ENCODE measurements at regions not wholly inside any gene's neighbourhood (a gene's known extent, or its start where the extent isn't known, plus 50 kb on each side); places are given as distances from the start of the nearest gene placed in this dataset.

DNA sequence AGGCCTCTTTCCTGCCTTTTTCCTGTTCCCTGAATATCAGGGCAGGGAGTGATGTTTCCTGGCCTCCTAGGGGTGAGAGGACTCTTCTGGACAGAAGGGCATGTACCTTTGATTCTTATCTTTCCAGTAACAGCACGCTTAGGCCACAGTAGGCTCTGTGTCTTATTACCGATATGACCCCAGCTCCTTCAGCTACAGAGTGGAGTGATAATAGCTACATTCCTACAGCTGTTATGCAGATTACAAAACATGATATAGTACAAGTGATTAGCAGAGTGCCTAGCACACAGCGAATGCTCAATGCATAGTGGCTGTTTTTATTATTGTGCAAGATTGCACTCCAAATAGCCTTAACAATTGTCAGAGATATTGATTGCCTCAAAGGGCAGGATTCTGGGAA is 574.2 kb downstream of the CCSER2 start:
- Histone ChIP-seq H3K79me1 (ENCODE audit: insufficient read depth, low read depth, low read length, poor library complexity, severe bottlenecking) (no peaks in the 10 kb centered on the region), H3K18ac (ENCODE audit: insufficient read length, low read depth, low read length) (no peak overlapping the region), H2AK5ac (ENCODE audit: insufficient read length, low read length) (no peak overlapping the region), H3K9ac (ENCODE audit: extremely low read depth, insufficient read length, low read length) (no peak overlapping the region), H3T11ph (ENCODE audit: low read length) (no peak overlapping the region), H3K4ac (ENCODE audit: low read depth, low read length) (no peak overlapping the region), H4K91ac (ENCODE audit: insufficient read length, low read depth, low read length) (no peak overlapping the region), H3K4me2 (ENCODE audit: insufficient read depth, insufficient read length, low read length) (no peak overlapping the region), H3K27ac (ENCODE audit: insufficient read length, low read depth, low read length) (no peak overlapping the region), H3K14ac (ENCODE audit: insufficient read depth, low read length) (no peak overlapping the region), H2AFZ (ENCODE audit: low read length) (no peak overlapping the region), H3K4me1 (ENCODE audit: insufficient read depth, low read length) (no peaks in the 10 kb centered on the region; the same call in 1 of the 2 replicates), H4K8ac (replicated peaks; ENCODE audit: insufficient read length, low read depth, low read length) (no peak overlapping the region), H2BK15ac (ENCODE audit: low read depth, low read length) (no peak overlapping the region), H2BK120ac (ENCODE audit: low read depth, low read length, poor library complexity, severe bottlenecking) (no peak overlapping the region), H3K56ac (ENCODE audit: insufficient read length, low read depth, low read length) (no peak overlapping the region), H3K23me2 (ENCODE audit: insufficient read length, low read depth, low read length, poor library complexity, severe bottlenecking) (no peaks in the 10 kb centered on the region), H4K5ac (ENCODE audit: insufficient read length, low read depth, low read length) (no peak overlapping the region), H3K79me2 (ENCODE audit: insufficient read depth, low read length) (no peaks in the 10 kb centered on the region), H2BK20ac (ENCODE audit: low read depth, low read length, poor library complexity, severe bottlenecking) (no peak overlapping the region), H4K20me1 (ENCODE audit: control insufficient read depth, insufficient read depth, insufficient read length) (no peaks in the 10 kb centered on the region), H2BK5ac (ENCODE audit: insufficient read length, low read length) (no peak overlapping the region), H3K9me3 (ENCODE audit: control insufficient read depth, low read depth, low read length) (no peaks in the 10 kb centered on the region), H2BK12ac (ENCODE audit: insufficient read length, low read depth, low read length) (no peak overlapping the region), H3K23ac (ENCODE audit: insufficient read length, low read depth, low read length) (no peak overlapping the region), H3K27me3 (ENCODE audit: insufficient read depth, low read length) (no peaks in the 10 kb centered on the region)
- DNase-seq: no peak
- peaks cover 0 to 4% of the 10 kb centered on the region in 2 experiments; a peak in 1 of 4 replicates for H3K4me1 Mint-ChIP-seq
- WGBS (ENCODE audit: extremely low coverage, insufficient read length, low lambda C conversion rate): no CpG with 5 or more reads among the region's 3 CpGs
- no peaks in the 10 kb centered on the region for H3K27me3 Mint-ChIP-seq (ENCODE audit: low read depth)
- TF ChIP-seq, protein P1, sequence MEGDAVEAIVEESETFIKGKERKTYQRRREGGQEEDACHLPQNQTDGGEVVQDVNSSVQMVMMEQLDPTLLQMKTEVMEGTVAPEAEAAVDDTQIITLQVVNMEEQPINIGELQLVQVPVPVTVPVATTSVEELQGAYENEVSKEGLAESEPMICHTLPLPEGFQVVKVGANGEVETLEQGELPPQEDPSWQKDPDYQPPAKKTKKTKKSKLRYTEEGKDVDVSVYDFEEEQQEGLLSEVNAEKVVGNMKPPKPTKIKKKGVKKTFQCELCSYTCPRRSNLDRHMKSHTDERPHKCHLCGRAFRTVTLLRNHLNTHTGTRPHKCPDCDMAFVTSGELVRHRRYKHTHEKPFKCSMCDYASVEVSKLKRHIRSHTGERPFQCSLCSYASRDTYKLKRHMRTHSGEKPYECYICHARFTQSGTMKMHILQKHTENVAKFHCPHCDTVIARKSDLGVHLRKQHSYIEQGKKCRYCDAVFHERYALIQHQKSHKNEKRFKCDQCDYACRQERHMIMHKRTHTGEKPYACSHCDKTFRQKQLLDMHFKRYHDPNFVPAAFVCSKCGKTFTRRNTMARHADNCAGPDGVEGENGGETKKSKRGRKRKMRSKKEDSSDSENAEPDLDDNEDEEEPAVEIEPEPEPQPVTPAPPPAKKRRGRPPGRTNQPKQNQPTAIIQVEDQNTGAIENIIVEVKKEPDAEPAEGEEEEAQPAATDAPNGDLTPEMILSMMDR (conservative IDR thresholded peaks at IDR 0.05): no peak
- no peak overlapping the region for H3K27ac Mint-ChIP-seq
- no peak overlapping the region for H3K4me3 Mint-ChIP-seq
- H3K36me3 Mint-ChIP-seq (ENCODE audit: insufficient read depth in 1 of 3, low read depth in 3 of 3): no peaks in the 10 kb centered on the region
- H3K9me3 Mint-ChIP-seq: no peaks in the 10 kb centered on the region

All from H9 (cell line).